ENCODE measurements at regions not wholly inside any gene's neighbourhood (a gene's known extent, or its start where the extent isn't known, plus 50 kb on each side); places are given as distances from the start of the nearest gene placed in this dataset.

DNA sequence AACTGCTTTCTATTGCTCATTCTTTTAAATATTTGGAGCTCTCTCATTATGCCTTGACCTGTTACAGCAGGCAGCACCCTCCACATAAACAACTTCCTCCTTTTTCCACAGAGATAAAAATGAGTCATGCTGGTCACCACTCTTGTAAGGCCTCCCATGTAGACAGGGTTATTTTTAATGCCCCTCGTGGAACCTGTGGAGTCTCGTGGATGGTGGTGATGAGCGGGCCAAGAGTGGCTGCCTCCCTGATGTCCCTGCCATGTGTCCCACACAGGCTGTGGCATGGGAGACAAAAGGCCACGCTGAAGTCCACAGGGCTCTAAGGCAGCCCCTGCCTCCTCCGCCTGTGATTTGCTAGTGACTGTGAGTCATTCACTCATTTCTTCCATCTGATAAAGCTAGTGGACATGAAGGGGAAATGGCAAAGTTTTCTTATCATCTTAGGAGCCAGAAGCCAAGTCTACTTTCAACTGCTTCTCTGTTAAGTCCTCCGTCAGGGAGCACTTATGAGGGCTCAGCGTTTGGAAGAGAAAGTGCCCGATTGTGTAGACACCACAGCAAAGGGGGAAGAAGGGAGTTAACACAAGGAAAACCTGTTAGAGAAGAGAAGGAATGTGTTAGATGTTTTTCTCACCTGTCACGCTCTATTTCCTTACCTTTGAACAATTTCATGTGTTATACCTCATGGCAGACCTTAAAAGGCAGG lies 121.6 kb upstream of the FAT1 start:
- Histone ChIP-seq H3K23ac (ENCODE audit: insufficient read length) (no peak overlapping the region), H2BK5ac (ENCODE audit: low read depth, low read length) (no peak overlapping the region), H3K4ac (replicated peaks; ENCODE audit: insufficient read length, low read depth, low read length) (no peak overlapping the region), H2BK20ac (ENCODE audit: low read length) (no peak overlapping the region), H3K27me3 (replicated peaks in 1 of 4; ENCODE audit: control insufficient read depth in 3 of 4, extremely low read depth in 1 of 4, insufficient read depth in 3 of 4, low read length in 3 of 4) (no peaks in the 10 kb centered on the region), H2AK5ac (ENCODE audit: low read depth, low read length) (no peak overlapping the region), H3K9me3 (ENCODE audit: insufficient read depth in 2 of 2, low read depth in 1 of 2, low read length in 1 of 2) (no peaks in the 10 kb centered on the region; a peak in 1 of 4 replicates), H3K23me2 (ENCODE audit: low read depth, low read length) (no peaks in the 10 kb centered on the region), H4K8ac (ENCODE audit: extremely low read depth, insufficient read depth, low read length) (no peak overlapping the region), H4K5ac (ENCODE audit: insufficient read length, low read depth, low read length) (no peak overlapping the region), H3K36me3 (ENCODE audit: control insufficient read depth in 2 of 4, insufficient read depth in 4 of 4, low read length in 3 of 4) (no peaks in the 10 kb centered on the region), H3K27ac (ENCODE audit: low read depth, low read length) (no peak overlapping the region), H3K56ac (replicated peaks; ENCODE audit: insufficient read length, low read depth, low read length) (no peak overlapping the region), H2BK12ac (ENCODE audit: low read depth, low read length) (no peak overlapping the region), H3K79me1 (ENCODE audit: low read depth, low read length) (no peaks in the 10 kb centered on the region), H2BK15ac (ENCODE audit: low read length) (no peak overlapping the region), H3K18ac (ENCODE audit: extremely low read depth, low read length) (no peak overlapping the region), H3K79me2 (ENCODE audit: control insufficient read depth in 1 of 2, insufficient read depth in 2 of 2, low read length in 2 of 2) (no peaks in the 10 kb centered on the region), H3K4me1 (replicated peaks in 1 of 4; ENCODE audit: control insufficient read depth in 3 of 4, insufficient read depth in 4 of 4, low read length in 3 of 4) (peaks cover 0 to 3% (median 1%) of the 10 kb centered on the region in 4 experiments; a peak in 3 of 7 replicates), H4K20me1 (replicated peaks in 1 of 2; ENCODE audit: control insufficient read depth in 1 of 2, insufficient read depth in 2 of 2, low read length in 2 of 2) (no peaks in the 10 kb centered on the region), H2AFZ (ENCODE audit: low read length) (0 out of 2 replicates have a peak overlapping the region, but pooled peaks have one; percentile 6), H3K4me2 (ENCODE audit: insufficient read depth in 1 of 2, low read depth in 2 of 2, low read length in 2 of 2) (no peak overlapping the region), H2BK120ac (replicated peaks; ENCODE audit: low read depth, low read length) (no peak overlapping the region), H3K4me3 (ENCODE audit: extremely low read depth in 1 of 4, insufficient read depth in 2 of 4, low read depth in 3 of 4, low read length in 4 of 4) (no peak overlapping the region), H4K91ac (replicated peaks; ENCODE audit: insufficient read length, low read length) (no peak overlapping the region), H3K14ac (ENCODE audit: insufficient read length) (no peak overlapping the region), H3K9ac (replicated peaks in 1 of 4; ENCODE audit: extremely low read depth in 1 of 4, low read depth in 3 of 4, low read length in 3 of 4) (no peak overlapping the region)
- CTCF ChIA-PET (ENCODE audit: partially characterized antibody) = interaction anchor here (0.5 to 0.6 kb wide), 2 partner anchors 37 to 292 kb away, joined by 3 read pairs; no protein-coding TSS in a partner anchor
- DNase-seq (ENCODE audit: low read depth in 1 of 2, low spot score in 2 of 2) = no peak
- WGBS, 2 experiments (ENCODE audit: extremely low coverage in 1 of 2, insufficient coverage in 1 of 2, insufficient read length in 1 of 2, insufficient replicate concordance in 2 of 2, low coverage in 1 of 2, low lambda C conversion rate in 2 of 2, missing lambda C conversion rate in 1 of 2) = 91% methylated on average over 8 of the region's 9 CpGs; no CpG with 5 or more reads in 1 of the 2 experiments
- FAIRE-seq = no peak
- TF ChIP-seq CREB1 (IDR thresholded peaks at IDR 0.05) (no peak), SRF (IDR thresholded peaks at IDR 0.05; ENCODE audit: low read depth, low read length) (no peak), SUZ12 (IDR thresholded peaks at IDR 0.05; ENCODE audit: low read length) (no peak), CEBPB (IDR thresholded peaks at IDR 0.05; ENCODE audit: low read depth, low read length) (no peak), PHF8 (conservative IDR thresholded peaks at IDR 0.05; ENCODE audit: low read depth, low read length) (no peak), HDAC6 (IDR thresholded peaks at IDR 0.05; ENCODE audit: low read depth, low read length) (no peak), TCF12 (IDR thresholded peaks at IDR 0.05; ENCODE audit: low read depth, low read length) (no peak), CHD2 (IDR thresholded peaks at IDR 0.05; ENCODE audit: low read length) (no peak), MAFK (IDR thresholded peaks at IDR 0.05; ENCODE audit: low read depth, low read length) (no peak), SAP30 (IDR thresholded peaks at IDR 0.05; ENCODE audit: insufficient read depth, insufficient replicate concordance, low read length) (no peak), KDM1A (IDR thresholded peaks at IDR 0.05; ENCODE audit: borderline replicate concordance, low read length) (no peak)
- POLR2A ChIA-PET (ENCODE audit: partially characterized antibody) = interaction anchor here (0.9 kb wide), 1 partner anchor 8 kb away, joined by 3 read pairs; no protein-coding TSS in a partner anchor

Data from H1 (cell line).